GM12875 (cell line): ENCODE measurements at regions not wholly inside any gene's neighbourhood (a gene's known extent, or its start where the extent isn't known, plus 50 kb on each side); places are given as distances from the start of the nearest gene placed in this dataset.

Source experiments
- H3K4me3 ChIP-seq: one replicate; pipeline ENCODE4 v1.5.1; 2011; ENCODE audit warnings: low read depth, low read length, control low read depth
- TF ChIP-seq, protein P1 (sequence below): IDR thresholded peaks from 2 replicates; pipeline ENCODE4 v1.5.1; 2011; ENCODE audit warnings: low read depth, mild to moderate bottlenecking, control low read depth, inconsistent platforms, low read length, moderate library complexity, borderline replicate concordance; ENCODE audit not compliant: insufficient read depth

DNA sequence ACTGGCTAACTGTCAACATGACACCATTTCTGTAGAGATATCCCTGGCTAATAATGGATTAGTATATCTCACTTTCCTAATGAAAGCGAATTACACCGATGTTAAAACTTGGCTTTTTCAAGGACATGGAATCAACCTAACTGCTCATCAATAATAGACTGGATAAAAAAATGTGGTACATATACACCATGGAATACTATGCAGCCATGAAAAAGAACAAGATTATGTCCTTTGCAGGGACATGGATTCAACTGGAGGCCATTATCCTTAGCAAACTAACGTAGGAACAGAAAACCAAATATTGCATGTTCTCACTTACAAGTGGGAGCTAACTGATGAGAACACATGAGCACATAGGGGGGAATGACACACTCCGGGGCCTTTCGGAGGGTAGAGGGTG is 62.6 kb downstream of the ZIC1 start:
- TF ChIP-seq, protein P1, sequence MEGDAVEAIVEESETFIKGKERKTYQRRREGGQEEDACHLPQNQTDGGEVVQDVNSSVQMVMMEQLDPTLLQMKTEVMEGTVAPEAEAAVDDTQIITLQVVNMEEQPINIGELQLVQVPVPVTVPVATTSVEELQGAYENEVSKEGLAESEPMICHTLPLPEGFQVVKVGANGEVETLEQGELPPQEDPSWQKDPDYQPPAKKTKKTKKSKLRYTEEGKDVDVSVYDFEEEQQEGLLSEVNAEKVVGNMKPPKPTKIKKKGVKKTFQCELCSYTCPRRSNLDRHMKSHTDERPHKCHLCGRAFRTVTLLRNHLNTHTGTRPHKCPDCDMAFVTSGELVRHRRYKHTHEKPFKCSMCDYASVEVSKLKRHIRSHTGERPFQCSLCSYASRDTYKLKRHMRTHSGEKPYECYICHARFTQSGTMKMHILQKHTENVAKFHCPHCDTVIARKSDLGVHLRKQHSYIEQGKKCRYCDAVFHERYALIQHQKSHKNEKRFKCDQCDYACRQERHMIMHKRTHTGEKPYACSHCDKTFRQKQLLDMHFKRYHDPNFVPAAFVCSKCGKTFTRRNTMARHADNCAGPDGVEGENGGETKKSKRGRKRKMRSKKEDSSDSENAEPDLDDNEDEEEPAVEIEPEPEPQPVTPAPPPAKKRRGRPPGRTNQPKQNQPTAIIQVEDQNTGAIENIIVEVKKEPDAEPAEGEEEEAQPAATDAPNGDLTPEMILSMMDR: no peak
- no peak overlapping the region for H3K4me3 ChIP-seq

DNA sequence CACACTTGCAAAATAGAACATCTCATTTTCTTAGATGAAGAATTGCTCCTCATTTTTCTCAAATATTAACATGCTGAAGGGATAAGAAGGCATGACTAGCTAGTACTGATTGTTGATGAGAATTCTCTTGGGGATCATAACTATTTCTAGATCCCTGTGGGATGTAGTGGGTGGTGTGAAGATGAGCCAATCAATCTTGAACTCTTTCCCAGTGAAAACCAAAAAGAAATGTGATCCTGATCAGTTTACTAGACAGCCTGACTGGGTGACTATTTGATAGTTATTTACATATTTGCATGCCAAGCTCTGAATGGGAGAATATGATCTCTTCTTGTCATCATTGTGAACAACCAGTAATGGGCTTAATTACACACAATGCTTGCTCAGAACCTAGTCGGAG is 63.7 kb downstream of the ZIC1 start:
- no peak overlapping the region for H3K4me3 ChIP-seq
- TF ChIP-seq, protein P1: no peak

DNA sequence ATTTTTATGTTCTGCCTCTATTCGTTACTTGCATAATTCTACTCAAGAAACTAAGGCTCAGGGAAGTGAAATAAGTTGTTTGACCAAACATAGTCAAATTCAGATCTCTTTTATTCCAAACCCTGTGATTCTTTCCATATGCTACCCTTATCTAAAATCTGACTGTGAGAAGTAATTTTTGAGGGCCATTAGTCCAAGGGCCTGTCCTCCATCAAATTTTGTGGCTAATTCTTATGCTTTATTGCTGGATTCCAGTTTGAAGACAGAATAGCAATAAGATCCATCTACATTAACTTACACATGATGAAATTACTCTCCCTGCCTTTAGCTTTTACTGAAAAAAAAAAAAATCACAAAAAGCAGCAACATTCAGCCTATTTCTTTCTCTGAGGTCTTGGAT is 74.0 kb downstream of the ZIC1 start:
- TF ChIP-seq, protein P1: no peak
- H3K4me3 ChIP-seq: no peak overlapping the region

DNA sequence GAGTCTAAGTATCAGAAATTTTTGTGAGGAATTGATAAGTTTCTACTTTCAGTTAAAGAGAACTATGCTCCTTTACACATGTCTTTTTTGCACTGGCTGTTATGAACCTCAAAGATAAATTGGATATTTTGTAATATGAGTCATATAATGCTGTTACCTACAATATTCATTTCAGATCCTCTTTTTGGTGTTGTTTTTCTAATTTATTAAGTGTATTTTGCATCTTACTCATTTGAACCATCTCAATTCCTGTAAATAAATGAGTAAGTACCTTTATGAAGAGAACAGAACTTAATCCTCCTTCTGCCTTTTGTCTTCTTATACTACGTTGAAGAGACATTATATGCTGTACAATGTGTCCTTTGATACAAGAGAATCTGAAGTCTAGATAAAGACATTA is 74.4 kb downstream of the ZIC1 start:
- TF ChIP-seq, protein P1: no peak
- H3K4me3 ChIP-seq: no peak overlapping the region

DNA sequence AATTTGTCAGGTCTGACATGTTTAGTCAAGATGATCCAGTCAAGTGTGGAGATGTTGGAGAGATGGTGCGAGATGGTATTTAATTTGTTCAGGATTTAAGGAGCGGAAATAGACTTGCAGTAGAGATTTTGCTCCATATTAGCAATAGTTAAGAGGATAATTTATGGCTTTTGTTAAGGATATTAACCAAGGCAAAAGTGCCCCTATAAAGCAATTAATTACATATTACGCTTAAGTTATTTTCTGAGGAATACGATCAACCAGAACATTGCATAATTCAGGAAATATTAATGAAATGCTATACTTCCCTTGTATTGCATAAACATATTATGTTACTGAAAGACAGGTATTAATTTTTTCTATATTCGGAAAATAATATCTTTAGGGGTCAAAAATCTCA is 83.9 kb downstream of the ZIC1 start:
- TF ChIP-seq, protein P1: no peak
- no peak overlapping the region for H3K4me3 ChIP-seq

DNA sequence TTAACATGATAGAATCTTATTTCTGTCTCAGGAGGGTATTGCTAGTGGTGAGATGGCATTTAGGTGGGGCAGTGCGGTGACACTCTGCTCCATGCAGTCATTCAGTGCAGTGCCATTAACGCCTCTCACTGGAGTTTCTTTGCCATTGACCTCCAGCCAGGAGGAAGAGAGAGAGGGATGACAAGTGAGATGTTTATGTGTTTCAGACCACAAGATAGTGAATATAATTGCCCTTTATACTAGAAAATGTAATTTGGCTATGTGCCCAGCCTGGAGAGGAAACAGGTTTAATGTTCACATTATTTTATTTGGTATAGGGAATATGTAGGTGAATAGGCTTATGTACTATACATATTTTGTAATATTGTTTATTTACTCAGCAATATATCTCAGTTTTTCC is 84.5 kb downstream of the ZIC1 start:
- TF ChIP-seq, protein P1: no peak
- H3K4me3 ChIP-seq: no peak overlapping the region

DNA sequence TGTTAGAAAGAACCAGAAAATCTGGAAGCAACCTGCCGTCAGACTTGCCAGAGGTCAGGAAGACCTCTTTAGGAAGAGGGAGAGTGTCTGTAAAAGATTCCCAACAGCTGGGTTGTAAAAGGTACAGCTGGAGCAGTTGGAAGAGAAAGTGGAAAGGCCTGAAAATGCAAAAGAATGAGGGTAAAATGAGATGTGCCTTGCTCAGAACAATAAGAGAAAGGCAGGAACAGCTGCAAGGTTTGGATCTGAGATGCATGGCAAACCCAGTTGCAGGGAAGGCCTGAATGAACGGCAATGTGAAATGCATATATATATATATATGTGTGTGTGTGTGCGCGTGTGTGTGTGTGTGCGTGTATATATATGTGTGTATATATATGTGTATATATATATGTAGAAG is 88.1 kb downstream of the ZIC1 start:
- no peak overlapping the region for H3K4me3 ChIP-seq
- TF ChIP-seq, protein P1: no peak
